Tongue (tissue), 1 donor: ENCODE measurements at regions not wholly inside any gene's neighbourhood (a gene's known extent, or its start where the extent isn't known, plus 50 kb on each side); places are given as distances from the start of the nearest gene placed in this dataset.
"Not testable (repeated sequence)": the region's sequence is repeated elsewhere in the genome, so short reads cannot be mapped to it uniquely, and the experiment has no call there.

Experiments
- DNase-seq: peaks from one replicate; pipeline ENCODE4 v3.0.0-alpha.2; 2015

GRCh38 chr5:72692651-72693442, 123.6 kb upstream of the TNPO1 start:
- peak; percentile 35 for DNase-seq

- peak; percentile 48 for DNase-seq
Measured at GRCh38 chr5:72692231-72692637, 124.2 kb upstream of the TNPO1 start.

GRCh38 chr5:72691751-72692150, 124.7 kb upstream of the TNPO1 start:
- no peak for DNase-seq

- no peak for DNase-seq
Measured at GRCh38 chr5:72688916-72689315, 127.5 kb upstream of the TNPO1 start.

- peak; percentile 21 for DNase-seq
Measured at GRCh38 chr5:72687288-72687687, 129.2 kb upstream of the TNPO1 start.

GRCh38 chr5:72682561-72682960, 133.9 kb upstream of the TNPO1 start:
- DNase-seq = no peak

GRCh38 chr5:72681781-72682180, 134.7 kb upstream of the TNPO1 start:
- no peak for DNase-seq

GRCh38 chr5:72677447-72677846, 139.0 kb upstream of the TNPO1 start:
- DNase-seq = no peak

GRCh38 chr5:72676831-72677230, 139.6 kb upstream of the TNPO1 start:
- DNase-seq = not testable (repeated sequence)

- no peak for DNase-seq
Measured at GRCh38 chr5:72673623-72674022, 142.8 kb upstream of the TNPO1 start.

- no peak for DNase-seq
Measured at GRCh38 chr5:72673180-72673579, 143.3 kb upstream of the TNPO1 start.

GRCh38 chr5:72667708-72668107, 148.8 kb upstream of the TNPO1 start:
- DNase-seq = no peak

GRCh38 chr5:72662936-72663335, 153.5 kb upstream of the TNPO1 start:
- no peak for DNase-seq

GRCh38 chr5:72662305-72662704, 154.2 kb upstream of the TNPO1 start:
- DNase-seq = peak; percentile 37

GRCh38 chr5:72661405-72661804, 154.2 kb upstream of the ZNF366 start:
- DNase-seq = peak; percentile 25

GRCh38 chr5:72659726-72660125, 152.5 kb upstream of the ZNF366 start:
- no peak for DNase-seq

GRCh38 chr5:72658761-72659540, 151.7 kb upstream of the ZNF366 start:
- DNase-seq = no peak

GRCh38 chr5:72658161-72658560, 151.0 kb upstream of the ZNF366 start:
- no peak for DNase-seq

- DNase-seq = no peak
Measured at GRCh38 chr5:72656756-72657513, 149.7 kb upstream of the ZNF366 start.

GRCh38 chr5:72656331-72656730, 149.1 kb upstream of the ZNF366 start:
- DNase-seq = no peak

GRCh38 chr5:72654231-72654630, 147.0 kb upstream of the ZNF366 start:
- DNase-seq = peak; percentile 41

- DNase-seq = no peak
Measured at GRCh38 chr5:72653586-72653985, 146.4 kb upstream of the ZNF366 start.

GRCh38 chr5:72651779-72652178, 144.6 kb upstream of the ZNF366 start:
- DNase-seq = no peak
